DMS153 treated with DMSO at 0.1 percent for 48 hours (cell line): ENCODE measurements at regions not wholly inside any gene's neighbourhood (a gene's known extent, or its start where the extent isn't known, plus 50 kb on each side); places are given as distances from the start of the nearest gene placed in this dataset.

Experiments used
- DNase-seq: peaks from one replicate; lab custom pipeline; 2025; ENCODE audit not compliant: unreplicated experiment; lab: John Stamatoyannopoulos, UW

- no peak for DNase-seq
These were observed 473.4 kb downstream of the METTL15 start for GRCh38 chr11:28581286-28582242.

- no peak for DNase-seq
These were observed 463.2 kb downstream of the METTL15 start for GRCh38 chr11:28571371-28571770.

- no peak for DNase-seq
These were observed 460.9 kb downstream of the METTL15 start for GRCh38 chr11:28569106-28569505.

- no peak for DNase-seq
These were observed 458.3 kb downstream of the METTL15 start for GRCh38 chr11:28566339-28567089.

- no peak for DNase-seq
These were observed 451.3 kb downstream of the METTL15 start for GRCh38 chr11:28559492-28559891.

GRCh38 chr11:28547321-28547741 is 439.1 kb downstream of the METTL15 start:
- no peak for DNase-seq

- no peak for DNase-seq
These were observed 437.3 kb downstream of the METTL15 start for GRCh38 chr11:28545536-28545935.

GRCh38 chr11:28542561-28542960 is 434.4 kb downstream of the METTL15 start:
- no peak for DNase-seq

- no peak for DNase-seq
These were observed 431.2 kb downstream of the METTL15 start for GRCh38 chr11:28539239-28540030.

- DNase-seq: no peak
These were observed 429.6 kb downstream of the METTL15 start for GRCh38 chr11:28537822-28538221.

GRCh38 chr11:28536504-28537267 is 428.5 kb downstream of the METTL15 start:
- no peak for DNase-seq

GRCh38 chr11:28535677-28536076 is 427.5 kb downstream of the METTL15 start:
- DNase-seq: no peak

GRCh38 chr11:28529540-28530410 is 421.6 kb downstream of the METTL15 start:
- no peak for DNase-seq

- no peak for DNase-seq
These were observed 420.9 kb downstream of the METTL15 start for GRCh38 chr11:28529046-28529445.

- DNase-seq: no peak
These were observed 420.0 kb downstream of the METTL15 start for GRCh38 chr11:28528217-28528616.

- DNase-seq: no peak
These were observed 418.2 kb downstream of the METTL15 start for GRCh38 chr11:28526406-28526751.

GRCh38 chr11:28525636-28526405 is 417.6 kb downstream of the METTL15 start:
- no peak for DNase-seq

- DNase-seq: no peak
These were observed 415.9 kb downstream of the METTL15 start for GRCh38 chr11:28524098-28524497.

GRCh38 chr11:28521075-28521474 is 412.9 kb downstream of the METTL15 start:
- no peak for DNase-seq
